B cell (primary cell): ENCODE measurements at regions not wholly inside any gene's neighbourhood (a gene's known extent, or its start where the extent isn't known, plus 50 kb on each side); places are given as distances from the start of the nearest gene placed in this dataset.

Experiments
- ATAC-seq: fragments of 200-7000 bp; cut with Tn5 transposase; one replicate; pipeline ENCODE4 v1.10.0; 2021; ENCODE audit warnings: low read depth, mild to moderate bottlenecking, moderate number of reproducible peaks, moderate library complexity
- CTCF ChIA-PET: fragments of 350-600 bp; sonication (Branson Sonifier 250); formaldehyde crosslinking; loops from one replicate; lab custom pipeline; 2021; ENCODE audit warnings: antibody characterized with exemption, inconsistent platforms; lab: Charles Lee
- POLR2A ChIA-PET: fragments of 350-600 bp; sonication (Branson Sonifier 250); formaldehyde crosslinking; loops from one replicate; lab custom pipeline; 2021; ENCODE audit warnings: antibody characterized with exemption; lab: Charles Lee
- DNase-seq: peaks from one replicate; pipeline ENCODE4 v3.0.0; 2013
- H2AFZ ChIP-seq: 2 replicates; pipeline ENCODE4 v1.6.1; 2012; ENCODE audit warnings: mild to moderate bottlenecking, low read depth, low read length; ENCODE audit not compliant: insufficient read depth, poor library complexity, severe bottlenecking
- H3K27ac ChIP-seq, 2 donors: 1 replicate in 1 of 2; 2 replicates in 1 of 2; pipeline ENCODE4 v1.5.1; 2012 to 2013; ENCODE audit warnings: low read length in 2 of 2, mild to moderate bottlenecking in 2 of 2, moderate library complexity in 1 of 2
- H3K27me3 ChIP-seq, 4 experiments: fragments of 200-600 bp in 1 of 4; sonication (generic) in 1 of 4; replicated peaks in 1 of 4; 1 replicate in 2 of 4; 2 replicates in 2 of 4; pipeline versions ENCODE4 v1.6.1 to v1.7.0; 2013 to 2016; ENCODE audit warnings: low read length in 3 of 4, mild to moderate bottlenecking in 2 of 4, mixed read lengths in 1 of 4, moderate library complexity in 1 of 4; ENCODE audit not compliant: insufficient read depth in 4 of 4, control insufficient read depth in 3 of 4; ENCODE audit errors: control extremely low read depth in 1 of 4
- H3K36me3 ChIP-seq, 2 experiments: replicated peaks in 1 of 2; 1 replicate in 1 of 2; 2 replicates in 1 of 2; pipeline versions ENCODE4 v1.6.1 to v1.7.1; 2013; ENCODE audit warnings: low read length in 1 of 2; ENCODE audit not compliant: insufficient read depth in 2 of 2, control insufficient read depth in 1 of 2; ENCODE audit errors: control extremely low read depth in 1 of 2, extremely low read depth in 1 of 2
- H3K4me1 ChIP-seq, 2 donors: fragments of 200-600 bp in 1 of 2; sonication (generic) in 1 of 2; 1 replicate in 1 of 2; 2 replicates in 1 of 2; pipeline versions ENCODE4 v1.5.1 to v1.6.1; 2013 to 2017; ENCODE audit warnings: low read length in 2 of 2; ENCODE audit not compliant: control insufficient read depth in 2 of 2, insufficient read depth in 2 of 2
- H3K4me2 ChIP-seq: replicated peaks from 2 replicates; pipeline ENCODE3; 2012; ENCODE audit warnings: mild to moderate bottlenecking, low read depth, low read length; ENCODE audit not compliant: poor library complexity, severe bottlenecking
- H3K4me3 ChIP-seq, 5 experiments: fragments of 200-600 bp in 1 of 5; sonication (generic) in 1 of 5; 1 replicate in 3 of 5; 2 replicates in 2 of 5; pipeline versions ENCODE4 v1.5.1 to v1.7.0; 2011 to 2016; ENCODE audit warnings: low read length in 4 of 5, mild to moderate bottlenecking in 4 of 5, low read depth in 2 of 5, control low read depth in 1 of 5, moderate library complexity in 1 of 5; ENCODE audit not compliant: insufficient read depth in 1 of 5; ENCODE audit errors: control extremely low read depth in 1 of 5, extremely low read depth in 1 of 5
- H3K79me2 ChIP-seq: fragments of 200-600 bp; sonication (generic); one replicate; pipeline ENCODE4 v1.6.0; 2016; ENCODE audit warnings: low read length; ENCODE audit not compliant: control insufficient read depth, insufficient read depth
- H3K9ac ChIP-seq: fragments of 200-600 bp; sonication (generic); 2 replicates; pipeline ENCODE4 v1.6.1; 2017; ENCODE audit warnings: mild to moderate bottlenecking, low read length, moderate library complexity
- H3K9me3 ChIP-seq, 3 donors: one replicate each; pipeline versions ENCODE4 v1.6.1 to v1.7.1; 2013; ENCODE audit warnings: low read length in 2 of 3; ENCODE audit not compliant: control insufficient read depth in 2 of 3, insufficient read depth in 1 of 3; ENCODE audit errors: control extremely low read depth in 1 of 3
- H4K20me1 ChIP-seq: 2 replicates; pipeline ENCODE4 v1.6.0; 2012; ENCODE audit warnings: mild to moderate bottlenecking, low read length; ENCODE audit not compliant: insufficient read depth, control insufficient read depth, poor library complexity, severe bottlenecking
- H3K27ac Mint-ChIP-seq: one replicate; pipeline ENCODE4 v1.8.0; 2021; ENCODE audit warnings: mixed read lengths
- H3K27me3 Mint-ChIP-seq: one replicate; pipeline ENCODE4 v1.8.0; 2021; ENCODE audit warnings: mixed read lengths
- H3K4me1 Mint-ChIP-seq: one replicate; pipeline ENCODE4 v1.8.0; 2021; ENCODE audit warnings: mixed read lengths
- H3K4me3 Mint-ChIP-seq: one replicate; pipeline ENCODE4 v1.8.0; 2021; ENCODE audit warnings: mixed read lengths
- H3K9me3 Mint-ChIP-seq: one replicate; pipeline ENCODE4 v1.8.0; 2022; ENCODE audit warnings: mixed read lengths; ENCODE audit not compliant: insufficient read depth
- EZH2 ChIP-seq: IDR thresholded peaks from 2 replicates; pipeline ENCODE4 v1.6.1; 2012; ENCODE audit warnings: borderline replicate concordance, low read depth, mild to moderate bottlenecking, moderate library complexity, low read length; ENCODE audit not compliant: insufficient read depth, poor library complexity, severe bottlenecking
- WGBS: methylation state at CpG from one replicate; pipeline ENCODE4 v1.1.5; 2013; ENCODE audit warnings: missing lambda C conversion rate; ENCODE audit not compliant: insufficient coverage; 5-methylcytosine and 5-hydroxymethylcytosine counted together
- intact Hi-C: fragments of 100-400 bp; cut with micrococcal nuclease; formaldehyde crosslinking; loops from one replicate; pipeline ENCODE4 v1.10.0; 2022
- TF ChIP-seq, protein P1 (sequence below): fragments of 200-600 bp; IDR thresholded peaks from one replicate; pipeline ENCODE4 v1.8.0; 2022; ENCODE audit warnings: antibody characterized with exemption, mild to moderate bottlenecking

GRCh38 chr3:36166477-36166876, 213.8 kb upstream of the STAC start:
- no peaks in the 10 kb centered on the region for H3K36me3 ChIP-seq
- DNase-seq, result no peak
- intact Hi-C loops, result no loop called here
- no peaks in the 10 kb centered on the region for H3K27me3 Mint-ChIP-seq
- no peaks in the 10 kb centered on the region for H3K9me3 ChIP-seq
- H3K4me2 ChIP-seq, result no peak overlapping the region
- CTCF ChIA-PET, result no interaction called here
- POLR2A ChIA-PET, result no interaction called here
- no peaks in the 10 kb centered on the region for H3K9me3 Mint-ChIP-seq
- no peak overlapping the region for H2AFZ ChIP-seq
- H3K4me3 Mint-ChIP-seq, result no peak overlapping the region
- 88% methylated on average over 2 of the region's 3 CpGs for WGBS
- no peaks in the 10 kb centered on the region for H4K20me1 ChIP-seq
- no peaks in the 10 kb centered on the region for H3K4me1 Mint-ChIP-seq
- no peak for ATAC-seq
- no peak overlapping the region for H3K27ac ChIP-seq
- TF ChIP-seq EZH2, result no peak
- TF ChIP-seq, protein P1, sequence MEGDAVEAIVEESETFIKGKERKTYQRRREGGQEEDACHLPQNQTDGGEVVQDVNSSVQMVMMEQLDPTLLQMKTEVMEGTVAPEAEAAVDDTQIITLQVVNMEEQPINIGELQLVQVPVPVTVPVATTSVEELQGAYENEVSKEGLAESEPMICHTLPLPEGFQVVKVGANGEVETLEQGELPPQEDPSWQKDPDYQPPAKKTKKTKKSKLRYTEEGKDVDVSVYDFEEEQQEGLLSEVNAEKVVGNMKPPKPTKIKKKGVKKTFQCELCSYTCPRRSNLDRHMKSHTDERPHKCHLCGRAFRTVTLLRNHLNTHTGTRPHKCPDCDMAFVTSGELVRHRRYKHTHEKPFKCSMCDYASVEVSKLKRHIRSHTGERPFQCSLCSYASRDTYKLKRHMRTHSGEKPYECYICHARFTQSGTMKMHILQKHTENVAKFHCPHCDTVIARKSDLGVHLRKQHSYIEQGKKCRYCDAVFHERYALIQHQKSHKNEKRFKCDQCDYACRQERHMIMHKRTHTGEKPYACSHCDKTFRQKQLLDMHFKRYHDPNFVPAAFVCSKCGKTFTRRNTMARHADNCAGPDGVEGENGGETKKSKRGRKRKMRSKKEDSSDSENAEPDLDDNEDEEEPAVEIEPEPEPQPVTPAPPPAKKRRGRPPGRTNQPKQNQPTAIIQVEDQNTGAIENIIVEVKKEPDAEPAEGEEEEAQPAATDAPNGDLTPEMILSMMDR, result no peak
- no peaks in the 10 kb centered on the region for H3K79me2 ChIP-seq
- no peak overlapping the region for H3K27ac Mint-ChIP-seq
- H3K4me1 ChIP-seq, result no peaks in the 10 kb centered on the region
- no peak overlapping the region for H3K9ac ChIP-seq
- H3K27me3 ChIP-seq, result no peaks in the 10 kb centered on the region
- no peak overlapping the region for H3K4me3 ChIP-seq

- Histone ChIP-seq H3K9me3 (peaks cover 0 to 3% (median 0%) of the 10 kb centered on the region in 3 donors), H3K4me1 (no peaks in the 10 kb centered on the region), H3K27me3 (no peaks in the 10 kb centered on the region), H3K27ac (no peak overlapping the region), H4K20me1 (no peaks in the 10 kb centered on the region), H3K9ac (no peak overlapping the region), H3K79me2 (no peaks in the 10 kb centered on the region), H3K4me2 (no peak overlapping the region), H3K4me3 (no peak overlapping the region), H2AFZ (no peak overlapping the region), H3K36me3 (no peaks in the 10 kb centered on the region)
- no peak for TF ChIP-seq EZH2
- TF ChIP-seq, protein P1, result no peak
- Mint-ChIP-seq H3K27ac (no peak overlapping the region), H3K27me3 (no peaks in the 10 kb centered on the region), H3K4me3 (no peak overlapping the region), H3K4me1 (no peaks in the 10 kb centered on the region), H3K9me3 (no peaks in the 10 kb centered on the region)
- intact Hi-C loops, result no loop called here
- CTCF ChIA-PET, result no interaction called here
- no peak for DNase-seq
- WGBS, result no CpG with 5 or more reads among the region's 2 CpGs
- ATAC-seq, result no peak
- POLR2A ChIA-PET, result no interaction called here
Observed at GRCh38 chr3:36172699-36173098, 207.6 kb upstream of the STAC start.
